Neural cell (in vitro differentiated cells): ENCODE measurements at regions not wholly inside any gene's neighbourhood (a gene's known extent, or its start where the extent isn't known, plus 50 kb on each side); places are given as distances from the start of the nearest gene placed in this dataset.

ENCODE experiments used
- H2AFZ ChIP-seq: fragments of 200-600, 300-800 bp; sonication (generic), shearing (Covaris generic); 2 replicates; pipeline ENCODE4 v1.6.0; 2014; ENCODE audit warnings: low read depth, mild to moderate bottlenecking, antibody characterized with exemption, low read length, moderate library complexity
- H3F3A ChIP-seq: fragments of 200-600 bp; shearing (Covaris generic); 2 replicates; pipeline ENCODE4 v1.6.1; 2016; ENCODE audit warnings: mild to moderate bottlenecking, moderate library complexity, mixed read lengths, antibody characterized with exemption, low read length; ENCODE audit not compliant: insufficient read depth, poor library complexity, severe bottlenecking
- H3K27ac ChIP-seq: fragments of 200-600, 300-800 bp; sonication (generic), shearing (Covaris generic); 2 replicates; pipeline ENCODE4 v1.5.1; 2014; ENCODE audit warnings: mild to moderate bottlenecking, low read length, moderate library complexity
- H3K27me3 ChIP-seq: fragments of 300-800, 200-600 bp; sonication (generic), shearing (Covaris generic); 2 replicates; pipeline ENCODE4 v1.6.0; 2014; ENCODE audit warnings: mild to moderate bottlenecking, low read depth, low read length, moderate library complexity; ENCODE audit not compliant: insufficient read depth
- H3K36me3 ChIP-seq: fragments of 300-800, 200-600 bp; sonication (generic), shearing (Covaris generic); 2 replicates; pipeline ENCODE4 v1.5.1; 2014; ENCODE audit warnings: mild to moderate bottlenecking, antibody characterized with exemption, low read length, moderate library complexity; ENCODE audit not compliant: insufficient read depth
- H3K4me2 ChIP-seq: fragments of 300-800, 200-600 bp; sonication (generic), shearing (Covaris generic); 2 replicates; pipeline ENCODE4 v1.6.0; 2014; ENCODE audit warnings: mild to moderate bottlenecking, low read length
- H3K4me3 ChIP-seq: fragments of 300-800, 200-600 bp; sonication (generic), shearing (Covaris generic); 2 replicates; pipeline ENCODE4 v1.5.1; 2014; ENCODE audit warnings: mild to moderate bottlenecking, low read length, moderate library complexity
- H3K79me2 ChIP-seq: fragments of 200-600 bp; shearing (Covaris generic); replicated peaks from 2 replicates; pipeline ENCODE4 v1.6.0; 2014; ENCODE audit warnings: mild to moderate bottlenecking, low read length, moderate library complexity; ENCODE audit not compliant: insufficient read depth
- H3K9ac ChIP-seq: fragments of 300-800, 200-600 bp; sonication (generic), shearing (Covaris generic); 2 replicates; pipeline ENCODE4 v1.6.1; 2016; ENCODE audit warnings: mild to moderate bottlenecking, low read length, mixed read lengths
- H3K9me2 ChIP-seq: fragments of 200-600 bp; shearing (Covaris generic); 2 replicates; pipeline ENCODE4 v1.6.1; 2016; ENCODE audit warnings: mild to moderate bottlenecking, low read length, mixed read lengths; ENCODE audit not compliant: insufficient read depth
- H3K9me3 ChIP-seq: fragments of 200-600, 300-800 bp; sonication (generic), shearing (Covaris generic); 2 replicates; pipeline ENCODE4 v1.6.1; 2016; ENCODE audit warnings: mild to moderate bottlenecking, mixed run types, low read length, moderate library complexity, mixed read lengths
- H4K20me1 ChIP-seq: fragments of 200-600 bp; shearing (Covaris generic); 2 replicates; pipeline ENCODE4 v1.6.1; 2016; ENCODE audit warnings: mild to moderate bottlenecking, mixed run types; ENCODE audit not compliant: insufficient read depth
- EP300 ChIP-seq: fragments of 450-650 bp; conservative IDR thresholded peaks from 2 replicates; pipeline ENCODE4 v1.6.1; 2014; ENCODE audit warnings: antibody characterized with exemption, mild to moderate bottlenecking, moderate library complexity; ENCODE audit not compliant: poor library complexity, severe bottlenecking
- EZH2 ChIP-seq: fragments of 200-600, 300-800 bp; shearing (Covaris generic), sonication (generic); IDR thresholded peaks from 2 replicates; pipeline ENCODE4 v1.6.1; 2014; ENCODE audit warnings: antibody characterized with exemption, low read length, borderline replicate concordance, mild to moderate bottlenecking; ENCODE audit not compliant: insufficient read depth, poor library complexity, severe bottlenecking
- MXI1 ChIP-seq: fragments of 450-650 bp; conservative IDR thresholded peaks from 2 replicates; pipeline ENCODE4 v1.6.1; 2014; ENCODE audit warnings: antibody characterized with exemption, mild to moderate bottlenecking; ENCODE audit not compliant: poor library complexity, severe bottlenecking
- POLR2AphosphoS5 ChIP-seq: IDR thresholded peaks from 2 replicates; pipeline ENCODE4 v1.6.1; 2012
- RAD21 ChIP-seq: fragments of 450-650 bp; conservative IDR thresholded peaks from 2 replicates; pipeline ENCODE4 v1.6.1; 2014; ENCODE audit warnings: antibody characterized with exemption, mild to moderate bottlenecking, moderate library complexity
- REST ChIP-seq: IDR thresholded peaks from 2 replicates; pipeline ENCODE4 v1.6.1; 2012; ENCODE audit warnings: borderline replicate concordance
- SMC3 ChIP-seq: fragments of 450-650 bp; conservative IDR thresholded peaks from 2 replicates; pipeline ENCODE4 v1.6.1; 2014; ENCODE audit warnings: antibody characterized with exemption, mild to moderate bottlenecking, moderate library complexity; ENCODE audit not compliant: poor library complexity
- TAF1 ChIP-seq: IDR thresholded peaks from 2 replicates; pipeline ENCODE4 v1.6.1; 2012; ENCODE audit warnings: low read depth
- TF ChIP-seq, protein P1 (sequence below): fragments of 450-650 bp; IDR thresholded peaks from 2 replicates; pipeline ENCODE4 v1.5.1; 2014; ENCODE audit warnings: antibody characterized with exemption, mild to moderate bottlenecking, moderate library complexity; ENCODE audit not compliant: poor library complexity, severe bottlenecking

GRCh38 chr13:109329175-109329574, 457.2 kb downstream of the IRS2 start:
- no peak overlapping the region for H3K4me2 ChIP-seq
- H3K79me2 ChIP-seq, result no peaks in the 10 kb centered on the region
- no peaks in the 10 kb centered on the region for H4K20me1 ChIP-seq
- H3F3A ChIP-seq, result no peaks in the 10 kb centered on the region
- H3K9me2 ChIP-seq, result no peaks in the 10 kb centered on the region
- no peak overlapping the region for H2AFZ ChIP-seq
- TF ChIP-seq, protein P1, sequence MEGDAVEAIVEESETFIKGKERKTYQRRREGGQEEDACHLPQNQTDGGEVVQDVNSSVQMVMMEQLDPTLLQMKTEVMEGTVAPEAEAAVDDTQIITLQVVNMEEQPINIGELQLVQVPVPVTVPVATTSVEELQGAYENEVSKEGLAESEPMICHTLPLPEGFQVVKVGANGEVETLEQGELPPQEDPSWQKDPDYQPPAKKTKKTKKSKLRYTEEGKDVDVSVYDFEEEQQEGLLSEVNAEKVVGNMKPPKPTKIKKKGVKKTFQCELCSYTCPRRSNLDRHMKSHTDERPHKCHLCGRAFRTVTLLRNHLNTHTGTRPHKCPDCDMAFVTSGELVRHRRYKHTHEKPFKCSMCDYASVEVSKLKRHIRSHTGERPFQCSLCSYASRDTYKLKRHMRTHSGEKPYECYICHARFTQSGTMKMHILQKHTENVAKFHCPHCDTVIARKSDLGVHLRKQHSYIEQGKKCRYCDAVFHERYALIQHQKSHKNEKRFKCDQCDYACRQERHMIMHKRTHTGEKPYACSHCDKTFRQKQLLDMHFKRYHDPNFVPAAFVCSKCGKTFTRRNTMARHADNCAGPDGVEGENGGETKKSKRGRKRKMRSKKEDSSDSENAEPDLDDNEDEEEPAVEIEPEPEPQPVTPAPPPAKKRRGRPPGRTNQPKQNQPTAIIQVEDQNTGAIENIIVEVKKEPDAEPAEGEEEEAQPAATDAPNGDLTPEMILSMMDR, result no peak
- TF ChIP-seq TAF1 (no peak), REST (no peak), POLR2AphosphoS5 (no peak), MXI1 (no peak), RAD21 (no peak), EP300 (no peak), SMC3 (no peak), EZH2 (no peak)
- H3K9me3 ChIP-seq, result no peaks in the 10 kb centered on the region
- H3K36me3 ChIP-seq, result no peaks in the 10 kb centered on the region
- H3K27me3 ChIP-seq, result no peaks in the 10 kb centered on the region
- no peak overlapping the region for H3K9ac ChIP-seq
- no peak overlapping the region for H3K4me3 ChIP-seq
- no peak overlapping the region for H3K27ac ChIP-seq

GRCh38 chr13:109326601-109327000, 459.8 kb downstream of the IRS2 start:
- Histone ChIP-seq H3K9ac (no peak overlapping the region), H3K27ac (no peak overlapping the region), H3K9me3 (no peaks in the 10 kb centered on the region), H3K9me2 (no peaks in the 10 kb centered on the region), H3K4me3 (no peak overlapping the region), H3K27me3 (no peaks in the 10 kb centered on the region), H2AFZ (no peak overlapping the region), H3K79me2 (no peaks in the 10 kb centered on the region), H3F3A (no peaks in the 10 kb centered on the region), H3K36me3 (no peaks in the 10 kb centered on the region), H4K20me1 (no peaks in the 10 kb centered on the region), H3K4me2 (no peak overlapping the region)
- no peak for TF ChIP-seq EP300
- TF ChIP-seq TAF1, result no peak
- TF ChIP-seq, protein P1, result no peak
- TF ChIP-seq REST, result no peak
- no peak for TF ChIP-seq EZH2
- no peak for TF ChIP-seq SMC3
- no peak for TF ChIP-seq RAD21
- TF ChIP-seq POLR2AphosphoS5, result no peak
- no peak for TF ChIP-seq MXI1
